ENCODE measurements at regions not wholly inside any gene's neighbourhood (a gene's known extent, or its start where the extent isn't known, plus 50 kb on each side); places are given as distances from the start of the nearest gene placed in this dataset.

- TF ChIP-seq CTCF (conservative IDR thresholded peaks at IDR 0.05; ENCODE audit: low read length) (no peak), EZH2phosphoT487 (IDR thresholded peaks at IDR 0.05; ENCODE audit: borderline replicate concordance, low read depth, low read length) (no peak)
Observed at GRCh38 chr9:89751079-89751825, 146.4 kb downstream of the GADD45G start.

Data from OCI-LY7 (cell line).